ENCODE measurements at regions not wholly inside any gene's neighbourhood (a gene's known extent, or its start where the extent isn't known, plus 50 kb on each side); places are given as distances from the start of the nearest gene placed in this dataset.

DNA sequence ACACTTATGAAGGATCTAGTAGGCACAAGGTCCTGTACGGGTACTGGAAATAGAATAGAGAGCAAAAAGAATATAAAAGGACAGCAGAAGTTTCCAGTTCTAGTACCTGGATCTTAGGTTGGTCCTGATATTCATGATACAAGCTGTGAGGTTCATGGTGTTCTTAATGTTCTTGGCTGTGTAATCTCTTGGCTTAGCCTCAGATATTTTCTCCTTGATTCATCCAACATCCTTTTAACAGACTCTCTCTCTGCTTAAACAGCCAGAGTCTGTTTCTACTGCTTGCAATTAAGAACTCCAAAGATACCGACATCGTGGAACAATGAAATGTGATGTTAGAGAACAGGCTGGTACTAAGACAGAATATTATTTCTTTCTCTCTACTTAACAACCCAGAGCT is 49.9 kb downstream of the CNTN3 start:
- DNase-seq = no peak

DNA sequence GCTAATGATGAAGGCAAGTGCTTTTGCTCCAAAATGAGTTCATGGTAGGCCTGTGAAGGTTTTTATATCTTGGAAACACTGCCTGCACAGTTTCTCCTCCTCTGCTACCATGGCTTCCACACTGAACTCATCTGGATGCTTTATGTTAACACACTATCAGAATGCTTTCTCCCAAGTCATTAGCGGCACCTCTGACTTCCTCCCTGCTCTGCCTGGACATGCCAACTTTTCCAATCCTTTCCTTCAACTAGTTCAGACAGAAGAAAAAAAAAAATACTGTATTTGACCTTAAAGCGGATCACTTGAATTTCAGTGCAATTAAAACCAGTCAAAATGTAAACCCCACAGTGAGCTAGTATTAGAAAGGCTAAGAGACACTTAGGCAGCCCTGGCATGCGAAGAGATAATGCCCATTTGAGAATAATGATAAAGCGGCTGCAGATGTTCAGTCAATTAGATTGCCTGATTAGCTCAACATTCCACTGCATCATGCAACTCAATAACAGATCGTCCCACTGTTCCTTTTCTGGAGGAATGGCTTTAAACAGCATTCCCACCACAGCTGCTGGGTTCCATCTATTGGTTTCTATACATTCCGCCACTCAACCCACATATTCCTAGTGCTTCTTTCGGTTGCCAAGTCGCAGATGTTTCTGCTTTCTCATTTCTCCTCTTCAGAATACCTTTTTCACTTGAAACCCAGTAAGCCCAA is 51.7 kb downstream of the CNTN3 start:
- DNase-seq = no peak

DNA sequence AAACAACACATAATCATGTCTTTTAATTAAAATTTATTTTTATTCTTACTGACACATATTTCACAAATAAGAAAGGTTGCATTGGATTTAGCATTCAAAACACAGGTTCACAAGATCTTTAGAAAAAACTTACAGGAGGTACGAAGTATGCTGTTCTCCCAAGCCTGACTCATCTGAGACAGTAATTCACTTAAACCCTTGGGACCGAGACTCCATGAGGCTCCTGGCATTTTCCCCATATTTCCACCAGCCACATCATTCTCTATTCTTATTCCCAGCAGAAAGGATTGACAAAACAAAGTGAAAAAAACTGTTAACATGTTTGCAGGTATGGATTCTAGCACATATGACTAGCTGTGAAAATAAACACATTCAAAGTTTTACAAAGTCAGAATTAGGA is 52.6 kb downstream of the CNTN3 start:
- DNase-seq = no peak

DNA sequence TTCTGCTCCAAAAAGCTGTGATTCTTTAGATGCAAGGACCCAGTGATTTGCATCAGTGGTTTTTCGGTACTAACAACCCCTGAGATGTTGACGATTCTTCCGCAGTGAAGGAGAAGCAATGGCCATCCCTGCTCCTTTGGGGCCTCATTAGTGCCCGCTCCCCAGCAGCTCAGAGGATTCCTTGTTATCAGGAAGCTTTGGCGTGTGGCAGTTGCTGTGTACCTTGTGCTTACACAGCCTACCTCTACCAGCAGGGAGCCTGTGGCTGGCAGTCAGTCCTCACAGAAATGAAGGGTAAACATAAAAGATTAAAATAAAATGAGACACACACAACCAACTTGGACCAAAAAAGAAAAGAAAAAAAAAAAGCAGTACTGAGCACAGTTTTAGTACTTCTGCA is 55.2 kb downstream of the CNTN3 start:
- no peak for DNase-seq

DNA sequence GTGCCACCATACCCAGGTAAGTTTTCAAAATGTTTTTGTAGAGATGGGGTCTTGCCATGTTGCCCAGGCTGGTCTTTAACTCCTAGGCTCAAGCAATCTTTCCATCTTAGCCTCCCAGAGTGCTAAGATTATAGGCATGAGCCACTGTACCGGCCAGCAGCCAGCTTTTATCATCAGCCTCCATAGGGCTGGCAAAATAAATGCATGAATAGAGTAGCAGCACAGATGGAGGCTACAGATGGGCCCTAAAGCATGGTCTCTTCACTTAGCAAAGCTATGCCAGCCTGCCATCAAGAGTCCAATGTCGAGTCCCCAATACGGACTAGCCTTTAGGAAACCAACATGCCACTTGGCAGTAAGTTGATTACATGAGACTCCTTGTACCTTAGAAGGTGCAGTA is 63.8 kb downstream of the CNTN3 start:
- DNase-seq = no peak

DNA sequence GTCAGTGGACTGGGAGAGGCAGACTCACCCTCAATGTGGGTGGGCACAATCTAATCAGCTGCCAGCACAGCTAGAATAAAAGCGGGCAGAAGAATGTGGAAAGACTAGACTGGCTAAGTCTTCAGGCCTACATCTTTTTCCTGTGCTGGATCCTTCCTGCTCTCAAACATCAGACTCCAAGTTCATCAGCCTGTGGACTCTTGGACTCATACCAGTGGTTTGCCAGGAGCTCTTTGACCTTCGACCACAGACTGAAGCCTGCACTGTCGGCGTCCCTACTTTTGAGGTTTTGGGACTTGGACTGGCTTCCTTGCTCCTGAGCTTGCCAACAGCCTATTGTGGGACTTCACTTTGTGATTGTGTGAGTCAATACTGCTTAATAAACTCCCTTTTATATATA is 68.0 kb downstream of the CNTN3 start:
- no peak for DNase-seq

DNA sequence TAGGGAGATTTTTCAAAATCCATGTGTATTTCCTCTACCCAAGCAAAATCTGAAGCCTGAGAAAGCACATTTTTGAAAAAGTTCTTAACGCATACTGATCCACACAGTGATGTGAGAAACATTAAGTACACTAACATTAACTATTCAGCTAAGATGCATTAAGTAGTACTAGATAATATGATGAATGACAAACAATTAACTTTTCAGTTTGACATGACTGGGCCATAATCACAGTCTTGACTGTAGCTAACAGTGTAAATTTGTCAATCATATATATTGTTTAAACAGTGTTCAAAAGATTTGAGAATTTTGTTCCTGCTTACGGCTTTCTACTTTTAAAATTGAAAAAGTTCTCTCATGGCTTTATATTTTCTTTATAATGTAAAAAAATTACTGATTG is 72.0 kb downstream of the CNTN3 start:
- no peak for DNase-seq

DNA sequence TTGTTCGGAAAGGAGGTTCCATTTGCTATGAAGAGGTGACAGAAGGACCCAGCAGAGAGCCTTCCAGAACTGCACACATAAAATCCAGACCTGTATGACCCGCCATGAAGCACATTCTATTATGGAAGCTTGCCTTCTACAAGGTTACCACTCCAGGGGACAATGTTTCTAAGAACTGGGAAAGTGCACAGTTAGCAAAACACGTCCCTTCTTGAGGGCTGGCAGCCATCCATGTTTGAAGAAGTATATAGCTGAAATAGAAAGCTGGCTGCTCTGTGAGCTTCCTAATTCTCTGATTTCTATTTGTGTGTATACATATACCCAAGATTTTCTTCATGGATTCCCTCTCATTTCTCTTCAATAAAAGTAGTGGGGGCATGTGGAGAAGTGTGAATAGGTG is 74.6 kb downstream of the CNTN3 start:
- no peak for DNase-seq

DNA sequence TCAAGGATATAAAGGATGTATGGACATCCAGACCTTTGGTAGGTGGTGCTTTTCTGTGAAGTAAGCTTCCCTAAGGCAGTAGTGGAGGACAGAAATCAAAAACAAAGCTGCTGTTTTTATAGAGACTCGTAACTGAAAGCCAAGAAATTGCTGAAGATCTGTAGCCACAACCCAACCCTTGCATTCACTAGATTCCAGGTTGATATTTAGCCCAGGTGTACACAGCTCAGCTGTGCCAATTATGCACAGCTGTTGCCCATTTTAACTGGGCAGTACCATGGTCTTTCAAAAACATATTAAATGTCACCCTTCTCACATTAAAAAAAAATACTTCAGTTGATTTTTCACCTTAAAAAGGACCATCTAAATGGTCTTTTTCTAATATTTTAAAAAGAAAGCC is 75.8 kb downstream of the CNTN3 start:
- no peak for DNase-seq

DNA sequence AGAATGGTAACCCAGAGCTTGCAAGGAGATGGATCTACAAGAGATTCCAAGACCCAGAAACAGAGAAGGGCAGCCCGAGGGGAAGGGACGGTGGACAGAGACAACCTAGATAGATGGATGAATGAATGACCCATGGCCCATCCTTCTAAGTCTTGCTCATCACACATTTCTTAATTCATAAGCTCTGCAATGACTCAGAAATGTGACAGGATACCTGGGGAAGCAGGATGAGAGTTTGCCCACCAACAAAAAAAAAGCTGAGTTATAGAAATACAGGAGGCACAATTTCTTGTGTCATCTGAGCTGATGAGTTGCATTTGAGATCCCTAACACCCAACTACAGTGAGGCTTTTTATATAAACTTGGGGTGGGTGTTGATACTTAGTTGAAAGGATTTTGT is 76.6 kb downstream of the CNTN3 start:
- no peak for DNase-seq

DNA sequence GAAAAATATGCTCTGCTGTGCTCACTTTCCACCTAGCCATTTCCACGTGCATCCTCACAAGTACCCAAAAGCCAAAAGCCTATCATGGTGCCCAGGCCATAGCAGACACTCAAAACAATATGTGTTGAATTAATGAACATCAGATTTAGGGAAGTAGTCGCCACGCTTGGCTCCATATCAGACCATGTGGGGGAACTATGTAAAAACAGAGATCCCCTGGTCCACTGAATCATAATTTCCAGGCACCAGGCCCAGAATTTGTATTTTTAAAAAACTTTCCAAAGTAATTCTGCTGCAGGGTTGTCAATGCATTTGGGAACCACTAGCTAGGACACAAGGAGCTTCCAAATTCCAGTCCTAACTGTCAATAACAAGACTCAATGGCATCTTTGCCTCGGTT is 77.3 kb downstream of the CNTN3 start:
- no peak for DNase-seq

DNA sequence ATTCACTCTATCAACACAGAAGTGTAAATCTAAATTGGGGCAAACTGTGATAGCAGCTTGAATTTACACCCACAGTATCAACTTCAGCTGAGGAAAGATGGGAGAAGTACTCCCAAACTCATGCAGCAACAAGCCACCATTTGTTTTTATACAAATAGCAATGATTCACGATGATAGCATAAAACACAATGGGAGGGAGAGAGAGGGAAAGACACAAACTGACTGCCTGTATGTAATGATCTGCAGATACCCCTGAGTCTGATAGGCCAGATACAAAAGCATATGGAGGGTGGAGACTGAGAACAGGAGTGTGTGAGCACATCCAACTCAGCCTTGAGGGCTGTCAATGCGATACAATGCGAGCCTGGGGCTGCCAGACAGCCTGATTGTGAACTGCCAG is 79.2 kb downstream of the CNTN3 start:
- no peak for DNase-seq

DNA sequence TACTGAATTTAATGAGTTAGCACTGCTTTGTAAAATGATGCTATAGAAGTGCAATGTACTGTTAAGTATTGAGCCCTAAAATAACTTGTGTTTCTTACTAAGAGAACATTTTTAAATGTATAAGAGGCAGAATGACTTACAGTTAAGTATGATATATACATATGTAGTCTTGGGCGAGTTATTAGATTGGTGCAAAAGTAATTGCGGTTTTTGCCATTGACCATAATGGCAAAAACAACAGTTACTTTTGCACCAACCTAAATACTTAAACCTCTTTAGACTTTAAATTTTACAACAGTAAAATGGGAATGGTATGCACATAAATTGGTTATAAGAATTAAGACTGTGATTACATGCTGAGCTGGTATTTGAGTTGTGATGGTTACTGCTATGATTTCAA is 79.8 kb downstream of the CNTN3 start:
- no peak for DNase-seq

DNA sequence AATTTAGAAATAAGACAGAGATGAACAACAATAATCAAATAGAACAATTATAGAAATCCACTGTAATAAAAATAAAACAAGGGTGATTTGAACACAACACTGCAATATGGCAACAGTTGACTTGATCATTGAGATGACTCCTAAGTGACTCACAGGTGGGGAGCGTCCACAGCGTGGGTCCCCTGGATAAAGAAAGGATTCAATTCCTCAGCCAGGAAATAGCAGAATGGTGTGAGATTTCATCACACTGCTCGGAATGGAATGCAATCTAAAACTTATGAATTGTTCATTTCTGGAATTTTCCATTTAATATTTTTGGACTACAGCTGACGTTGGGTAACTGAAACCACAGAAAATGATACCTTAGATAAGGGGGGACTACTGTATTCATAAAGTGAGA is 82.0 kb downstream of the CNTN3 start:
- DNase-seq = no peak

DNA sequence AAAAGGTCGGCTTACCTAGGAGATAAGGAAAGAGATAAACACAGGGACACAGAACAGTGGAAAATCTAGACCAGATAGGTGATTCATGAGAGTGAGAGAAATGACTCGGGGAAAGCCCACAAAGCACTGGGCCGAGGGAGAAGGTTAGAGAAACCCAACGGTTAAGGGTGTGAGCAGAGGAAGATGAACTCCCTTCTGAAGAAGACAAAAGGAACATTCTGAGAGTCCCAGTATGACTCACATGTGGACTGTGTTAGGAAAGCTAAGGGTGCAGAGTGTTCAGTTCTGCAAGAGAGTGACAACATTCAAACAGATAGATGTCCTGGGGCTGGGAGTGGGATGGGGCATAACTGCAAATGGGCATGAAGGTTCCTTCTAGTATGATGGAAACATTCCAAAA is 83.0 kb downstream of the CNTN3 start:
- no peak for DNase-seq

DNA sequence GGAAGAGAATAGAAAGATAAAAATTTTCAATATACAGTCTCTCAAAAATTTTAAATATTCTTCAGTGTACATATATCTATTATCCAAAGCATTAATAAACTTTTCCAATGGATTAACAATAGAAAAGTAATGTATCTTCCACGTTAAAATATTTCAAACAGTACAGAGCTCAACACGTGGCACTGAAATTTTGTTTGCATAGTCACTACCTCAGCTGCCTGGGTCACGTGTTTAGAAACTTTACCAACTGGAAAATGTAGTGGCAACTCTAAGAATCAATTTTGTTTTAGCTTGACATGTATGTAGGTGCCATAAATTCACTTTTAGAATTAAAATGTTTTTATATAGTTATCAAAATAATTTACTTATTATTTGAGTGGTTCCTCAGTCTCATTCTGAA is 85.3 kb downstream of the CNTN3 start:
- DNase-seq = no peak

DNA sequence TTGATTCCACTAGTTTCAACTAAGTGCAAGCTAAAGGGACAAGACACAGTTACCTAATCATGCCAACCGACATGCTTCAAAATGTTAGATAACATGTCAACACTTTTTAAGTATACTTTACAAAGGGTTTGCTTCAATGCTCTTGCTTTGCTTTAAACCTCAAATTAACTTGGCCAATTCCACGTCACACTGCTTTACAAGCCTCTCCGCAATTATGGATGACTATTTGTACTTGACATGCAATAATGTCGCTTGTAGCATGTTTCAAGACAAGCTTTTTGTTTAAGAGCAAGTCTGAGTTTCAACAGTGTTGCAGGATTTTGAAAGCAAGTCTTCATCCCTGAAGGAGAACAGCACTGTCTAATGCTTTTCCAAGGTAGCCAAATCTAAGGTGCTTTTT is 86.9 kb downstream of the CNTN3 start:
- no peak for DNase-seq

DNA sequence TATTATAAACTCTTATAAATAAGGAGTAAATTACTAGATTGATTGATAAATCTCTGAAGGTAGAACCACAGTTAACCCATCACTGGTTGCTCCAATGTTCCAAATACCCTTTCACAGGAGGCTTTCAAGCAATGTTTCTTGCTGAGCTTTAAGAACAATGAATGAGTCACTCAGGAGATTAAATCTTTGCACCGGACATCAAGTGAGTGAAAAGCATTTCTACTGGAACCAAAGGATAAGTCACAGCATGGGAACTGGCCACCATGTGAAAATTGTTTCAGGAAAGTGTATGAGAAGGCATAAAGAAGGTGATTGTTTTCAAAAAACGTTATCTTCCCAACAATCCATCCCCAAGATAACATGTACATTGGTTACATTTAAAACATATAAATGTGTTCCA is 90.6 kb downstream of the CNTN3 start:
- no peak for DNase-seq

DNA sequence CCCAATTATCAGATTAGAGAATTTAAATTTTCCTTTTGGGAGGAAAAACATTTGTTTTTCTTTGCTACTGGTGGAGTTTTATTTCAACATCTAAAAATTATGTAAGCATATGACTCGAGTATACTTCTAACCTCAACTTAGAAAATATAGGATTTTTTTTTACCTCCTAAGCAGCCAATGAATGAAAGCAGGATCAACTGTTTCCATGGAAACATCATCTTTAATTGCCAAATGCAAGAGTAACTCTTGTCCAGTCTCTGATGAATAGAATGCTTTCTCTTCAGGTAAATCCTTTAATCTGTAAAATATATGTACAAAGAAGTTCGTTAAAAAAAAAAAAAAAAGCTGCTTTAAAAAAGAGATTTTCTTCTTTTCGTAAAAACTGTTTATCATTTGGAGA is 93.6 kb downstream of the CNTN3 start:
- DNase-seq = no peak

DNA sequence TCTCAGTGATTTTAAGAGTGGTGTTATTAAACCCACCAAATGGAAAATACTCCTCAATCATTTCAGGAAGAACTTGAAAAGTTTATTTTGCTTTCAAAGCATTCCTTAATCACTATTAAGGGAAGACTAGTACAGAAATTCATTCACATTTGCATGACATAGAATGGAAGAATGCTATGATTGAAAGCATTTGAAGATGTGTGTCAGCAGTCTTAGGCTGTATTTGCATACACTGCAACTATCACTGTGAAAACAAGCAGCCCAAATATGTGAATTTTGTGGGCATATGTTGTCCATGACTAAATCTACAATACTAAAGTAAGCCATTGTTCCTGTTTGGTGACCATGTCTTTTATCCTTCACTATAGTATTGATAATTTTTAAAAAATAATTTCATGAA is 95.8 kb downstream of the CNTN3 start:
- DNase-seq = no peak

DNA sequence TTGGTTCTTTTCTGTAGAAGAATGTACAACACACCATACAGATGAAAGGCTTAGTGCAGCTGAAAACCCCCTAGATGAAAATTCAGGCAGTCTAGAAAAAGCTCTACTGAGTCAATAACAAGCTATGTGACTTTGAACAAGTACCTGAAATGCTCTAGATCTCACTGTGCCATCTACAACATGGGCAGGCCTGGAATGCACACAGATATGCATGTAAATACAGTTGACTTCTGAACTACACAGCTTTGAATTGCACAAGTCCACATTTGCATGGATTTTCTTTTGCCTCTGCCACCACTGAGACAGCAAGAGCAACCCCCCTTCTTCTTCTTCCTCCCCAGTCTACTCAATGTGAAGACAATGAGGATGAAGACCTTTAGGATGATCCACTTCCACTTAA is 98.4 kb downstream of the CNTN3 start:
- no peak for DNase-seq

DNA sequence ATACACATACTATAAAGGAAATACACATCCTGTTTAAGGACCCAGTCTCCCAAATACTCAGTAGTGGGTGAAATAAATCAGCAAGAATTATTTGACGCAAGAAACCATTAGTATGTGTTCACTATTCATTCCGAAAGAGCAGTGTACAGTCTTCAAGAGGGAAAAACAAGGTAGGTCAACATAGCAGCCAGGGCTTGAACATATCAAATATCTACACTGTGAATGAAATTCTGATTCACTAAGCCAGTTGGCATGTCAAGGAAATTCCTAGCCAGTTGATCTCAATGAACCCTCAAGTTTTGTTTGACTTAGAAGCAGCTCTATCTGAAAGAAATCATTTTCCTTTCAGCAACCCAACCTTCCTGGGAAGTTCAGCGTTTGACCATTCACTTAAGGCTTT is 99.0 kb downstream of the CNTN3 start:
- no peak for DNase-seq

DNA sequence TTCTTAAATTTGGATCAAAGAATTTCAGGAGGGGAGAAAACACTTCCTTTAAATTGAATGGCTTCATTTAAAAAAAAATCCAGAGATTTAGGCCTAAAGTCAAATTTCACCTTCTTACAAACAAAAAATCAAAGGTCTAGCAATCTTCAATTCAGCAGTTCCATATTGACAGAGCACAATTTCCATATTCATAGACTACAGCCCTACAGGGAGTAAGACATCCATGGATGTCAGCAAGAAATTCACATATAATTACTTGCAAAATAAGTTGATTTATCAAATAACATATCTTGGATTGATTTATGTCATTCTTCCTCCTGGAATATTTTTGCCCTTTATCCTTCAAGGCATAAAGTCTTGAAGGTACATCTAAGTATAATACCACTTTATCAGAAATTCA is 103.4 kb downstream of the CNTN3 start:
- no peak for DNase-seq

DNA sequence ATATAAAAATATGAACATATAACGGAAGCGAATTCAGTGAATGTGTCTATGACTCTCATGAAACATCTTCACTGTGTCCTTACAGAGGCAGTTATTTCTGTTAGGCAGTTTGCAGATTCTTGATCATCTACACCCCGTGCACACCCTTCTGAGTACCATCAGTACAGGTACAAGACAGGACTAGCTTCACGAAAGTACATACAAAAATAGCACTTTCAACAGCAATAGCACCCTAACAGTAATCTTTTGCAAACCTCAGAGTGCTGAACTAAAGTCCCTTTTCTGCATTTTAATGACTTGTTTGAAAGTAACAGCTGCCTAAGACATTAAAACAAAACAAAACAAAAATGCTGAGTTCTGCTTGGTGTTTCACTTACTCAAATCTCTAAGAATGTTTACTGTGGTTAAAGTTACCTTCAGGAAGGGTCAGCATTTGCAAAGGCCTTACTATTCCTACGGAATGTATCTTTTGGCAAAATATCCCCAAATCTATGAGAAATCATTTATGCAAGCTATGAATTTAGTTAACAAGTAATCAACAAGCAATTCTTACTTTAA is 104.1 kb downstream of the CNTN3 start:
- DNase-seq = no peak

DNA sequence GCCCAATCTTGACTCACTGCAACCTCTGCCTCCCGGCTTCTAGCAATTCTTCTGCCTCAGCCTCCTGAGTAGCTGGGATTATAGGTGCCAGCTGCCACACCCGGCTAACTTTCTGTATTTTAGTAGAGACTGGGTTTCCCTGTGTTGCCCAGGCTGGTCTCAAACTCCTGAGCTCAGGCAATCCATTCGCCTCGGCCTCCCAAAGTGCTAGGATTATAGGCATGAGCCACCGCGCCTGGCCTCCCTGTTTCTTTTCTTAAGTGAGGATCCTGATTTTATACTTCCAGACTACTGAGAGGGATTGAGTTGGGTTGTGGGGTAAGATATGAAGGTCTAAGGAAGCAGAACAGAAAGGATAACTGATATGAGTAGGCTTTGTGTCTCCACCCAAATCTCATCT is 106.8 kb downstream of the CNTN3 start:
- DNase-seq = no peak

DNA sequence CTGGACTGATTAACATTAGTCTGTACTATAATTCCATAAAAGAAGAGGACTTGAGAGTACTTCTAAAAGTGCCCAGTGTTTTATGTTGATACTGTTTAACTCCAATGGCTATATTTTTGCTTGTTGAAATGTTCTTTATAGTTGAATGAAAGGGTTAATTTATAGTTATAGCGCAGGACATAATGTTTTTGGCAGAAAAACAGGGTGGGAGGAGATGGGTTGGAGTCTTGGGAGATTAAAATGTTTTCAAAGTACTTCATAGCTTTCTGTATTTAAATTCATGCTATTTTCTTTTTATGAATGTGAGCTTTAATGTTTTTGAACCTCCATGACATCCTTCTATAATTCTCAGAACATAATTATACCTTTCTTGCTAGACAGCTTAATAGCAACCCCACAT is 108.2 kb downstream of the CNTN3 start:
- DNase-seq = no peak
